Esophagus muscularis mucosa (tissue), 4 donors: ENCODE measurements at regions not wholly inside any gene's neighbourhood (a gene's known extent, or its start where the extent isn't known, plus 50 kb on each side); places are given as distances from the start of the nearest gene placed in this dataset.

ENCODE experiments used
- DNase-seq: peaks from one replicate; pipeline ENCODE4 v3.0.0-alpha.2; 2017; ENCODE audit errors: extremely low spot score
- H3K27ac ChIP-seq, 4 donors: fragments of 200-600 bp; sonication (generic); replicated peaks in 1 of 4; 1 replicate in 3 of 4; 2 replicates in 1 of 4; pipeline ENCODE4 v1.5.1; 2016 to 2019; ENCODE audit warnings: mild to moderate bottlenecking in 1 of 4
- H3K27me3 ChIP-seq, 4 donors: fragments of 200-600 bp; sonication (generic); one replicate each; pipeline versions ENCODE4 v1.5.1 to v1.6.0; 2016 to 2019
- H3K36me3 ChIP-seq, 4 donors: fragments of 200-600 bp; sonication (generic); one replicate each; pipeline ENCODE4 v1.5.1; 2016 to 2019
- H3K4me1 ChIP-seq, 4 donors: fragments of 200-600 bp; sonication (generic); one replicate each; pipeline ENCODE4 v1.5.1; 2016 to 2019
- H3K4me3 ChIP-seq, 4 donors: fragments of 200-600 bp; sonication (generic); 1 replicate in 2 of 4; 2 replicates in 2 of 4; pipeline ENCODE4 v1.5.1; 2016 to 2019; ENCODE audit warnings: mild to moderate bottlenecking in 4 of 4, moderate library complexity in 1 of 4
- H3K9me3 ChIP-seq, 4 donors: fragments of 200-600 bp; sonication (generic); 1 replicate in 3 of 4; 2 replicates in 1 of 4; pipeline ENCODE4 v1.5.1; 2016 to 2019
- EP300 ChIP-seq: sonication (generic); formaldehyde crosslinking; IDR thresholded peaks from one replicate; pipeline ENCODE4 v1.6.1; 2017; ENCODE audit warnings: antibody characterized with exemption
- POLR2A ChIP-seq: fragments of 450-650 bp; IDR thresholded peaks from one replicate; pipeline ENCODE4 v1.6.1; 2017; ENCODE audit warnings: antibody characterized with exemption, moderate library complexity, mild to moderate bottlenecking, low read depth
- POLR2AphosphoS5 ChIP-seq, 2 donors: sonication (generic); formaldehyde crosslinking; IDR thresholded peaks; one replicate each; pipeline ENCODE4 v1.6.1; 2017; ENCODE audit warnings: antibody characterized with exemption in 2 of 2
- WGBS: methylation state at CpG from one replicate; pipeline ENCODE4 v1.1.5; 2018; 5-methylcytosine and 5-hydroxymethylcytosine counted together
- intact Hi-C: fragments of 100-400 bp; cut with DNase I; formaldehyde crosslinking; loops from one replicate; pipeline ENCODE4 v1.15.1; 2023
- TF ChIP-seq, protein P1 (sequence below), 3 experiments: fragments of 200-600 bp in 2 of 3; fragments of 450-650 bp in 1 of 3; sonication (generic) in 2 of 3; IDR thresholded peaks; one replicate each; pipeline ENCODE4 v1.5.1; 2017 to 2019; ENCODE audit warnings: antibody characterized with exemption in 3 of 3, mild to moderate bottlenecking in 2 of 3, moderate library complexity in 1 of 3

- no peak for DNase-seq
- no peaks in the 10 kb centered on the region for H3K4me1 ChIP-seq
- H3K9me3 ChIP-seq = peaks cover 0 to 23% (median 10%) of the 10 kb centered on the region in 4 donors
- intact Hi-C loops = no loop called here
- H3K36me3 ChIP-seq = no peaks in the 10 kb centered on the region
- no peak overlapping the region for H3K4me3 ChIP-seq
- TF ChIP-seq EP300 (no peak), POLR2AphosphoS5 (IDR thresholded peaks at IDR 0.05) (no peak), POLR2A (no peak)
- TF ChIP-seq, protein P1, sequence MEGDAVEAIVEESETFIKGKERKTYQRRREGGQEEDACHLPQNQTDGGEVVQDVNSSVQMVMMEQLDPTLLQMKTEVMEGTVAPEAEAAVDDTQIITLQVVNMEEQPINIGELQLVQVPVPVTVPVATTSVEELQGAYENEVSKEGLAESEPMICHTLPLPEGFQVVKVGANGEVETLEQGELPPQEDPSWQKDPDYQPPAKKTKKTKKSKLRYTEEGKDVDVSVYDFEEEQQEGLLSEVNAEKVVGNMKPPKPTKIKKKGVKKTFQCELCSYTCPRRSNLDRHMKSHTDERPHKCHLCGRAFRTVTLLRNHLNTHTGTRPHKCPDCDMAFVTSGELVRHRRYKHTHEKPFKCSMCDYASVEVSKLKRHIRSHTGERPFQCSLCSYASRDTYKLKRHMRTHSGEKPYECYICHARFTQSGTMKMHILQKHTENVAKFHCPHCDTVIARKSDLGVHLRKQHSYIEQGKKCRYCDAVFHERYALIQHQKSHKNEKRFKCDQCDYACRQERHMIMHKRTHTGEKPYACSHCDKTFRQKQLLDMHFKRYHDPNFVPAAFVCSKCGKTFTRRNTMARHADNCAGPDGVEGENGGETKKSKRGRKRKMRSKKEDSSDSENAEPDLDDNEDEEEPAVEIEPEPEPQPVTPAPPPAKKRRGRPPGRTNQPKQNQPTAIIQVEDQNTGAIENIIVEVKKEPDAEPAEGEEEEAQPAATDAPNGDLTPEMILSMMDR (IDR thresholded peaks at IDR 0.05) = no peak
- peaks cover 0 to 71% (median 6%) of the 10 kb centered on the region in 4 donors for H3K27me3 ChIP-seq
- H3K27ac ChIP-seq = no peak overlapping the region
- 85% methylated on average over 8 of the region's 9 CpGs for WGBS
These were observed 83.4 kb upstream of the NKX1-1 start for GRCh38 chr4:1489639-1489995.

DNA sequence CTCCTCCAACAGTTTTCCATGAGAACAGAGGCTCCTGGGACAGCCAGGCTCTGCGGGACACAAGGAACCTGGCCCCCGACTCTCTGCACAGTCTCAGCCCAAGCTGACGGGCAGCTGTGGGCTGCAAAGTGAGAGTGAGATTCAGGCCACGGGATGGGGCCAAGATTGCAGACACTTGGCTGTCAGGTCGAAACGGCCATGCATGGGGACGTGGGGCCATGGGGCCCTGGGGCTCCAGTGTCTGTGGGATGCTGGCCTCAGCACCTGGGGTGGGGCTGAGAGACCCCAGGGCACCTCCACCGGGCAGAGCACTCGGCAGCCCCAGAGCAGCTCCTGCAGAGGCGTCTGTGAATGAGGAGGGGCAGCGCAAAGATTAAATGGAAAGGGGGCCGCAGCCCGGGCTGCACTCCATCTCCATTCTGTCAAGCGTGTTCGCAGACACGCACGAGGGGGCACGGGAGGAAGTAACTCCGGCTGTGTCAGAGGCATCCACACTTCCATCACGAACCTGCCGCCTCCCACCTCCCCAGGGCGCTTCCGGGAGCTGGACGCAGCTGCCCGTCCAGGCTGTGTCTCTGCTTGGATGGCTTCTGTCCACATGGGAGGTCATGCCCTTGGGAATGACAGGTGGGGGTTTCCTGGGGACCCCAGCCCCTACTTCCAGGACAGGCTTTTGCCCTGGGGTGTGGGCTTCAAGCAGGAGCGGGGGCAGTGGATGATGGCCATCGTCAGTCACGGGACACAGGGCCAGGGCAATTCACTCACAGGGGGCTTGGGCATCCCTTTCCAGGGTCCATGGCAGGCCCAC, 82.8 kb upstream of the NKX1-1 start:
- intact Hi-C loops = no loop called here
- DNase-seq = no peak
- Histone ChIP-seq H3K27me3 (peaks cover 0 to 66% (median 6%) of the 10 kb centered on the region in 4 donors), H3K36me3 (no peaks in the 10 kb centered on the region), H3K4me1 (no peaks in the 10 kb centered on the region), H3K27ac (no peak overlapping the region), H3K9me3 (peaks cover 0 to 29% (median 15%) of the 10 kb centered on the region in 4 donors), H3K4me3 (no peak overlapping the region)
- 46% methylated on average over 20 of the region's 28 CpGs for WGBS
- TF ChIP-seq, protein P1 (IDR thresholded peaks at IDR 0.05) = no peak
- TF ChIP-seq POLR2AphosphoS5 (IDR thresholded peaks at IDR 0.05) = no peak
- no peak for TF ChIP-seq POLR2A
- no peak for TF ChIP-seq EP300

DNA sequence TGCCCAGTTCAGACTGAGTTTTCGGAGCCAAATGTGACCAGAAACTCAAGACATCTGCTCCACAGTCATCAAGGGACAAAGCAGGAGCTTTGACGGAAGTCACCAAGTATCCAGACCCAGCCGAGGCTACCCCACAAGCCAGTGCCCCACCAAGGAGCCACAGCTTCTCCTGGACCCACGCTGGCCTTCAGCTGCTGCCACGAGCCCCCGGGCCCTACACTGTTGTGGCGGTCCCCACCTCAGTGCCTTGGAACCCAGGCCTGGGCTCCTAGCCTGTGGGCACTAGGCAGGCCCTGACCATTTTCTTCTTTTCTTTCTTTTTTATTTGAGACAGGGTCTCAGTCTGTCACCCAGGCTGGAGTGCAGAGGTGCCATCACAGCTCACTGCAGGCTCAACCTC, 82.1 kb upstream of the NKX1-1 start:
- Histone ChIP-seq H3K4me3 (no peak overlapping the region), H3K36me3 (no peaks in the 10 kb centered on the region), H3K27me3 (peaks cover 0 to 60% (median 6%) of the 10 kb centered on the region in 4 donors), H3K27ac (no peak overlapping the region), H3K9me3 (peaks cover 0 to 30% (median 16%) of the 10 kb centered on the region in 4 donors), H3K4me1 (no peaks in the 10 kb centered on the region)
- no peak for TF ChIP-seq EP300
- no peak for TF ChIP-seq POLR2AphosphoS5 (IDR thresholded peaks at IDR 0.05)
- TF ChIP-seq, protein P1 (IDR thresholded peaks at IDR 0.05) = no peak
- no peak for TF ChIP-seq POLR2A
- 94% methylated on average over 4 of the region's 7 CpGs for WGBS
- DNase-seq = no peak
- intact Hi-C loops = no loop called here

GRCh38 chr4:1487761-1488160, 81.5 kb upstream of the NKX1-1 start:
- Histone ChIP-seq H3K27ac (no peak overlapping the region), H3K36me3 (no peaks in the 10 kb centered on the region), H3K9me3 (peaks cover 0 to 30% (median 16%) of the 10 kb centered on the region in 4 donors), H3K4me3 (no peak overlapping the region), H3K4me1 (no peaks in the 10 kb centered on the region), H3K27me3 (peaks cover 0 to 54% (median 6%) of the 10 kb centered on the region in 4 donors)
- intact Hi-C loops = no loop called here
- no peak for TF ChIP-seq POLR2AphosphoS5 (IDR thresholded peaks at IDR 0.05)
- TF ChIP-seq POLR2A = no peak
- TF ChIP-seq, protein P1 (IDR thresholded peaks at IDR 0.05) = no peak
- no peak for DNase-seq
- WGBS = 86% methylated on average over 8 of the region's 8 CpGs
